ENCODE measurements at regions not wholly inside any gene's neighbourhood (a gene's known extent, or its start where the extent isn't known, plus 50 kb on each side); places are given as distances from the start of the nearest gene placed in this dataset.

DNA sequence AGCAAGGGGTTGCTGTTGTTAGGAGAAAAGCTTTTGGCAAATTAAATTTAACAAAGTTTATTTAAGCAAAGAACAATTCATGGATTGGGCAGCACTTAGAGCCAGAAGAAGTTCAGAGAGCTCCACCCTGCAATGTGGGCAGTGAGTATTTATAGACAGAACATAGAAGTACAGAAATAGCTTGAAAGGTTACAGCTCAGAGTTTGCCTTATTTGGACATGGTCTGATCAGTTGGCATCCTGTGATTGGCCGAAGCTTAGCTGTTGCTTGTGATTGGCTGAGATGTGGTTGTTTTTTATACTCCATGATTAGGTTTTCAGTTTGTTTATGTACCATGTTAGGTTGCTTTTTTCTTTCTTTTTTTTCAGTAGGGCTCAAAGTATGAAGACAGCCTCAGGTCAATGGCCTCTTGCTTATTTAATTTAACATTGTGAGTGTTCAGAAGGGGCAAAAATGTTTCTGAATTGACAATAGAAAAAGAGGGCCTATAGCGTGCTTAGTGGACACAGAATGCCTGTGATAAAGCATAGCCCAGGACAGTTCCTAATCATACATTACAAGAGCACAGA, 293.8 kb downstream of the IGSF11 start:
- WGBS, 2 donors: 84 to 89% methylated on average over 2 of the region's 2 CpGs
- Histone ChIP-seq H3K9me3 (ENCODE audit: control insufficient read depth in 4 of 4, insufficient read depth in 3 of 4, low read length in 3 of 4) (no peaks in the 10 kb centered on the region), H3K27me3 (ENCODE audit: control insufficient read depth in 3 of 3, insufficient read depth in 3 of 3, low read length in 2 of 3) (no peaks in the 10 kb centered on the region), H3K4me1 (ENCODE audit: control insufficient read depth in 5 of 5, insufficient read depth in 5 of 5, low read length in 5 of 5) (no peaks in the 10 kb centered on the region), H3K9ac (ENCODE audit: insufficient read depth in 1 of 2, low read length in 2 of 2) (no peak overlapping the region), H3K4me3 (no peak overlapping the region), H3K27ac (ENCODE audit: low read depth in 1 of 2, low read length in 1 of 2) (no peak overlapping the region), H3K36me3 (ENCODE audit: control insufficient read depth in 4 of 4, insufficient read depth in 4 of 4, low read length in 4 of 4) (no peaks in the 10 kb centered on the region)
- ATAC-seq (ENCODE audit: insufficient read depth, low FRiP score) (no peak), DNase-seq (no peak)
- TF ChIP-seq, protein P1, sequence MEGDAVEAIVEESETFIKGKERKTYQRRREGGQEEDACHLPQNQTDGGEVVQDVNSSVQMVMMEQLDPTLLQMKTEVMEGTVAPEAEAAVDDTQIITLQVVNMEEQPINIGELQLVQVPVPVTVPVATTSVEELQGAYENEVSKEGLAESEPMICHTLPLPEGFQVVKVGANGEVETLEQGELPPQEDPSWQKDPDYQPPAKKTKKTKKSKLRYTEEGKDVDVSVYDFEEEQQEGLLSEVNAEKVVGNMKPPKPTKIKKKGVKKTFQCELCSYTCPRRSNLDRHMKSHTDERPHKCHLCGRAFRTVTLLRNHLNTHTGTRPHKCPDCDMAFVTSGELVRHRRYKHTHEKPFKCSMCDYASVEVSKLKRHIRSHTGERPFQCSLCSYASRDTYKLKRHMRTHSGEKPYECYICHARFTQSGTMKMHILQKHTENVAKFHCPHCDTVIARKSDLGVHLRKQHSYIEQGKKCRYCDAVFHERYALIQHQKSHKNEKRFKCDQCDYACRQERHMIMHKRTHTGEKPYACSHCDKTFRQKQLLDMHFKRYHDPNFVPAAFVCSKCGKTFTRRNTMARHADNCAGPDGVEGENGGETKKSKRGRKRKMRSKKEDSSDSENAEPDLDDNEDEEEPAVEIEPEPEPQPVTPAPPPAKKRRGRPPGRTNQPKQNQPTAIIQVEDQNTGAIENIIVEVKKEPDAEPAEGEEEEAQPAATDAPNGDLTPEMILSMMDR (IDR thresholded peaks at IDR 0.05; ENCODE audit: control extremely low read depth, extremely low read depth): no peak

DNA sequence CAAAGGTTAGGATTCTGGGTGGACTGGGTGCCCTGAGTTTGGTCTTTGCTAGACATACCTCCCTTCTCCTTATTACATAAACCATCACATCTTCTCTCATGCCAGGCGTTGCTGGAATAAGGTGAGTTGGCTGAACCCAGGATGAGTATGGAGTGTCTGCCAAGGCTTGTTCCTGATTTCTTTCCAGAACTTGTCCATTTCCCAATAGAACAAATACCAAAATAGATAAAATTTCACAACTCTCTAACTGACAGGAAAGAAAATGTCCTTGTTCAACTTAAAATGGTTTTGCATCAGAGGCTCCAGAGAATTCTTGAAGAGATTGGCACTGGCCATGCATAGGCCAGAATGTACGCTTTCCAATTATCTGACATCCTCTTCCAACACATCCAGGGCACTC, 291.9 kb downstream of the IGSF11 start:
- H3K27me3 ChIP-seq (ENCODE audit: control insufficient read depth in 3 of 3, insufficient read depth in 3 of 3, low read length in 2 of 3): no peaks in the 10 kb centered on the region
- H3K4me1 ChIP-seq (ENCODE audit: control insufficient read depth in 5 of 5, insufficient read depth in 5 of 5, low read length in 5 of 5): no peaks in the 10 kb centered on the region
- H3K9ac ChIP-seq (ENCODE audit: insufficient read depth in 1 of 2, low read length in 2 of 2): no peak overlapping the region
- H3K36me3 ChIP-seq (ENCODE audit: control insufficient read depth in 4 of 4, insufficient read depth in 4 of 4, low read length in 4 of 4): no peaks in the 10 kb centered on the region
- H3K4me3 ChIP-seq: no peak overlapping the region
- no peaks in the 10 kb centered on the region for H3K9me3 ChIP-seq (ENCODE audit: control insufficient read depth in 4 of 4, insufficient read depth in 3 of 4, low read length in 3 of 4)
- no peak for DNase-seq
- TF ChIP-seq, protein P1 (IDR thresholded peaks at IDR 0.05; ENCODE audit: control extremely low read depth, extremely low read depth): no peak
- no peak for ATAC-seq (ENCODE audit: insufficient read depth, low FRiP score)
- no peak overlapping the region for H3K27ac ChIP-seq (ENCODE audit: low read depth in 1 of 2, low read length in 1 of 2)
- 83 to 85% methylated on average over 2 of the region's 2 CpGs for WGBS, 2 donors

DNA sequence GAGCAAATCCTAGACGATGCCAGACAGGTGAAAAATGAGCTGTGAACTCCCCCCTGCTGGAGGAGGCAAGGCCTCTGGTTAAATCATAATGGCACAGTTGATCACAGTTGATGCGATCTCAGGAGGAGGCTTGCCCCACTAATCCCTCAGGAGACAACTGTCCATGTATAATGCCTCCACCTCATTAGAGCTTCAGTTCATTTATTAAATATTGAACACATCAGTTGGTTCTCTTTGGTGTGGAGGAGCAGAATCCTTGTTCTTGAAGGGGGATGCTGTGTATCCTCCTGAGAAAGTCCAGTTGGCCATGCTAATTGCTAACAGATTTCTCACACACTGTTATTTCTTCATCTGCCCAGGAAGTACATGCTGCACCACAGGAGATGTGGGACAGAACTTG, 290.5 kb downstream of the IGSF11 start:
- ATAC-seq (ENCODE audit: insufficient read depth, low FRiP score) (no peak), DNase-seq (no peak)
- 63 to 76% methylated on average over 2 of the region's 2 CpGs for WGBS, 2 donors
- H3K27me3 ChIP-seq (ENCODE audit: control insufficient read depth in 3 of 3, insufficient read depth in 3 of 3, low read length in 2 of 3): no peaks in the 10 kb centered on the region
- no peak overlapping the region for H3K4me3 ChIP-seq
- H3K4me1 ChIP-seq (ENCODE audit: control insufficient read depth in 5 of 5, insufficient read depth in 5 of 5, low read length in 5 of 5): peaks cover 0 to 4% (median 0%) of the 10 kb centered on the region in 5 donors
- TF ChIP-seq, protein P1 (IDR thresholded peaks at IDR 0.05; ENCODE audit: control extremely low read depth, extremely low read depth): no peak
- H3K9me3 ChIP-seq (ENCODE audit: control insufficient read depth in 4 of 4, insufficient read depth in 3 of 4, low read length in 3 of 4): no peaks in the 10 kb centered on the region
- no peak overlapping the region for H3K27ac ChIP-seq (ENCODE audit: low read depth in 1 of 2, low read length in 1 of 2)
- H3K9ac ChIP-seq (ENCODE audit: insufficient read depth in 1 of 2, low read length in 2 of 2): no peak overlapping the region
- no peaks in the 10 kb centered on the region for H3K36me3 ChIP-seq (ENCODE audit: control insufficient read depth in 4 of 4, insufficient read depth in 4 of 4, low read length in 4 of 4)
